ENCODE measurements at regions not wholly inside any gene's neighbourhood (a gene's known extent, or its start where the extent isn't known, plus 50 kb on each side); places are given as distances from the start of the nearest gene placed in this dataset.
"Not testable (repeated sequence)": the region's sequence is repeated elsewhere in the genome, so short reads cannot be mapped to it uniquely, and the experiment has no call there.

GRCh38 chr15:69666921-69667811, 214.5 kb downstream of the RPLP1 start:
- TF ChIP-seq PAX5 (IDR thresholded peaks at IDR 0.05; ENCODE audit: insufficient read depth, low read length, severe bottlenecking) (no peak), SPI1 (IDR thresholded peaks at IDR 0.05; ENCODE audit: low read depth, low read length) (peak; percentile 99), POLR2AphosphoS5 (IDR thresholded peaks at IDR 0.05; ENCODE audit: low read depth, low read length) (no peak), TAF1 (IDR thresholded peaks at IDR 0.05; ENCODE audit: low read depth, low read length) (no peak), POLR2A (IDR thresholded peaks at IDR 0.05; ENCODE audit: low read depth, low read length) (0 out of 2 replicates have a peak, but pooled peaks have one; percentile 25), POU2F2 (IDR thresholded peaks at IDR 0.05; ENCODE audit: low read depth, low read length) (no peak)
- FAIRE-seq (no peak), DNase-seq (ENCODE audit: insufficient read length, low spot score) (peak; percentile 67)

- TF ChIP-seq POU2F2 (IDR thresholded peaks at IDR 0.05; ENCODE audit: low read depth, low read length) (no peak), SPI1 (IDR thresholded peaks at IDR 0.05; ENCODE audit: low read depth, low read length) (no peak), TAF1 (IDR thresholded peaks at IDR 0.05; ENCODE audit: low read depth, low read length) (no peak), POLR2AphosphoS5 (IDR thresholded peaks at IDR 0.05; ENCODE audit: low read depth, low read length) (no peak), PAX5 (IDR thresholded peaks at IDR 0.05; ENCODE audit: insufficient read depth, low read length, severe bottlenecking) (no peak), POLR2A (IDR thresholded peaks at IDR 0.05; ENCODE audit: low read depth, low read length) (no peak)
- FAIRE-seq (peak; percentile 87), DNase-seq (ENCODE audit: insufficient read length, low spot score) (no peak)
Measured at GRCh38 chr15:69668039-69668705, 215.6 kb downstream of the RPLP1 start.

DNA sequence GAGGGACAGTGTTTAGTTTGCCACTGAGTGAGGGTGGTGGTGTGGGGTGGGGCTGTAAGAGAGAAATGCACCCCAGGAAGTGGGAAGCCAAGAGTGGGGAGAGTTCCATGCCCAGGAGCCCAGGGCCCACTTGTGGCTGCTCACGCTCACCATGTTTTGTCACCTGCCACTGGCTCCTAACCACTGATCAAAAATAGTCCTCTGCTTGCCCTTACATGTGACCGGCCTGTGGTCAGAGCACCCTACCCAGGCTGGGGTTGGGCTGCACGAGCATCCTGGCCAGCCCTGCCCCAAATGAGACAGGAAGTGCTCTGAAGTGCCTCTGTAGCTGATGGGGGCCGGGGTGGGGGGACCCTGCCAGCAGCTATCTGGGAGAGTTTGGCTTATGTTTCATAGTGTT, 216.3 kb downstream of the RPLP1 start:
- TF ChIP-seq POU2F2 (IDR thresholded peaks at IDR 0.05; ENCODE audit: low read depth, low read length) (no peak), POLR2A (IDR thresholded peaks at IDR 0.05; ENCODE audit: low read depth, low read length) (no peak), TAF1 (IDR thresholded peaks at IDR 0.05; ENCODE audit: low read depth, low read length) (no peak), POLR2AphosphoS5 (IDR thresholded peaks at IDR 0.05; ENCODE audit: low read depth, low read length) (no peak), SPI1 (IDR thresholded peaks at IDR 0.05; ENCODE audit: low read depth, low read length) (no peak; the same call in 1 of the 2 replicates), PAX5 (IDR thresholded peaks at IDR 0.05; ENCODE audit: insufficient read depth, low read length, severe bottlenecking) (no peak)
- peak; percentile 97 for FAIRE-seq
- DNase-seq (ENCODE audit: insufficient read length, low spot score) = peak; percentile 44

- TF ChIP-seq SPI1 (IDR thresholded peaks at IDR 0.05; ENCODE audit: low read depth, low read length) (no peak), PAX5 (IDR thresholded peaks at IDR 0.05; ENCODE audit: insufficient read depth, low read length, severe bottlenecking) (no peak), POLR2AphosphoS5 (IDR thresholded peaks at IDR 0.05; ENCODE audit: low read depth, low read length) (no peak), POU2F2 (IDR thresholded peaks at IDR 0.05; ENCODE audit: low read depth, low read length) (no peak), POLR2A (IDR thresholded peaks at IDR 0.05; ENCODE audit: low read depth, low read length) (no peak), TAF1 (IDR thresholded peaks at IDR 0.05; ENCODE audit: low read depth, low read length) (no peak)
- DNase-seq (ENCODE audit: insufficient read length, low spot score) (no peak), FAIRE-seq (no peak)
Measured at GRCh38 chr15:69669446-69669845, 216.8 kb downstream of the RPLP1 start.

- DNase-seq (ENCODE audit: insufficient read length, low spot score) = no peak
- TF ChIP-seq POLR2A (IDR thresholded peaks at IDR 0.05; ENCODE audit: low read depth, low read length) = no peak
- TF ChIP-seq TAF1 (IDR thresholded peaks at IDR 0.05; ENCODE audit: low read depth, low read length) = no peak
- no peak for TF ChIP-seq PAX5 (IDR thresholded peaks at IDR 0.05; ENCODE audit: insufficient read depth, low read length, severe bottlenecking)
- TF ChIP-seq POLR2AphosphoS5 (IDR thresholded peaks at IDR 0.05; ENCODE audit: low read depth, low read length) = no peak
- no peak for TF ChIP-seq POU2F2 (IDR thresholded peaks at IDR 0.05; ENCODE audit: low read depth, low read length)
- no peak for TF ChIP-seq SPI1 (IDR thresholded peaks at IDR 0.05; ENCODE audit: low read depth, low read length)
- no peak for FAIRE-seq
Measured at GRCh38 chr15:69673291-69673881, 220.8 kb downstream of the RPLP1 start.

GRCh38 chr15:69675731-69676130, 223.1 kb downstream of the RPLP1 start:
- TF ChIP-seq POLR2AphosphoS5 (IDR thresholded peaks at IDR 0.05; ENCODE audit: low read depth, low read length) (no peak), SPI1 (IDR thresholded peaks at IDR 0.05; ENCODE audit: low read depth, low read length) (no peak), POLR2A (IDR thresholded peaks at IDR 0.05; ENCODE audit: low read depth, low read length) (no peak), POU2F2 (IDR thresholded peaks at IDR 0.05; ENCODE audit: low read depth, low read length) (no peak), PAX5 (IDR thresholded peaks at IDR 0.05; ENCODE audit: insufficient read depth, low read length, severe bottlenecking) (no peak), TAF1 (IDR thresholded peaks at IDR 0.05; ENCODE audit: low read depth, low read length) (no peak)
- no peak for FAIRE-seq
- DNase-seq (ENCODE audit: insufficient read length, low spot score) = no peak

GRCh38 chr15:69677403-69677802, 224.8 kb downstream of the RPLP1 start:
- DNase-seq (ENCODE audit: insufficient read length, low spot score) (no peak), FAIRE-seq (peak; percentile 72)
- TF ChIP-seq TAF1 (IDR thresholded peaks at IDR 0.05; ENCODE audit: low read depth, low read length) (no peak), POLR2AphosphoS5 (IDR thresholded peaks at IDR 0.05; ENCODE audit: low read depth, low read length) (no peak), SPI1 (IDR thresholded peaks at IDR 0.05; ENCODE audit: low read depth, low read length) (no peak), POU2F2 (IDR thresholded peaks at IDR 0.05; ENCODE audit: low read depth, low read length) (no peak), PAX5 (IDR thresholded peaks at IDR 0.05; ENCODE audit: insufficient read depth, low read length, severe bottlenecking) (no peak), POLR2A (IDR thresholded peaks at IDR 0.05; ENCODE audit: low read depth, low read length) (no peak)

DNA sequence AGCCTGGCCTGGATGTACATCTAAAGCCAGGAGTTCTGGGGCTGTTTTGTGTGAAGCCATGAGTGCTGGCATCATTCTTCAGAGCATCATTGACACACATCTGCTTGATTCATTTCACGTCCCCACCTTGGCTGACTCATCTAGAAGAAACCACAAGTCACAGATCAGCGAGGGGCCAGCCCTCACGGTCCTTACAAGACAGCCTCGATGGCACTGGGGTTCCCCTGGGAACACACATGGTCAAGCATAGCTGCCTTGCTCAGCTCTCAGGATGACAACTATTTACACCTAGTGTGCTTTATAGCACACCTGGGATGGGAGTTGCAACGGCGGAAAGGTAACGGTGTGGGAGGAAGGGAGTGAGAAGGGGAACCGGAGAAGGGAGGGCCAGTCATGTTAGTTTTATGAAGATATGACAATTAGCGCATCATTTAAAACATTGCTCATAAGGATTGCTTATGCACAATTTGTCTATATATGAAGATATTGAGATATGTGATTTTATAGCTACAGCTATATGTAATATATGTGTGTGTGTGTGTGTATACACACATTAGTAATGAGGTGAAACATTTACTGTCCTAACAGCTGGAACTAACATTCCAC, 227.1 kb downstream of the RPLP1 start:
- TF ChIP-seq SPI1 (IDR thresholded peaks at IDR 0.05; ENCODE audit: low read depth, low read length) = peak; percentile 49
- TF ChIP-seq POLR2AphosphoS5 (IDR thresholded peaks at IDR 0.05; ENCODE audit: low read depth, low read length) = no peak; the same call in 1 of the 2 replicates
- TF ChIP-seq TAF1 (IDR thresholded peaks at IDR 0.05; ENCODE audit: low read depth, low read length) = no peak
- TF ChIP-seq POU2F2 (IDR thresholded peaks at IDR 0.05; ENCODE audit: low read depth, low read length) = peak; percentile 59
- TF ChIP-seq POLR2A (IDR thresholded peaks at IDR 0.05; ENCODE audit: low read depth, low read length) = no peak
- peak; percentile 93 for TF ChIP-seq PAX5 (IDR thresholded peaks at IDR 0.05; ENCODE audit: insufficient read depth, low read length, severe bottlenecking)
- DNase-seq (ENCODE audit: insufficient read length, low spot score) (no peak), FAIRE-seq (peak; percentile 94)

GRCh38 chr15:69684823-69685222, 232.2 kb downstream of the RPLP1 start:
- DNase-seq (ENCODE audit: insufficient read length, low spot score); FAIRE-seq: not testable (repeated sequence)
